ENCODE measurements at regions not wholly inside any gene's neighbourhood (a gene's known extent, or its start where the extent isn't known, plus 50 kb on each side); places are given as distances from the start of the nearest gene placed in this dataset.

DNA sequence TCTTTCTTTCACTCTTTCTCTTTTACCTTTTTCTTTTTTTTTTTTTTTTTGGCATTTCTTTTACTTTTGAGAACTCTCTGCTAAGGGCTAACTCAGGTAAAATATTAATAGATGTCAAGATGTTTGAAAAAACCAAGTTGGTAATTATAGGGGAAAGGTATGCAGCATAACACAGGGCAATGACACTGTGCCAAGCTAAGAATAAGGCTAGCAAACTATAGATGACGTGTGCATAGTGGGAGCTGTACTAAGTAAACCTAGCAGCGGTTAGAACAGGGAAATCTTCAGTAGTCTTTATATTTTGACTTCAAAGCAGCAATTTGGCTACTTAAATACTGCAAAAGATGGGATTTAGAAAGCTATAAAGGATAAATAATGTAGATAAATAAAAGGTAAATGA lies 415.4 kb upstream of the RGPD4 start:
- no peak for TF ChIP-seq CTCF (IDR thresholded peaks at IDR 0.05; ENCODE audit: poor library complexity)
- TF ChIP-seq EZH2phosphoT487 (IDR thresholded peaks at IDR 0.05; ENCODE audit: low read depth, severe bottlenecking, unreplicated experiment) = no peak
- no peak for TF ChIP-seq EZH2 (IDR thresholded peaks at IDR 0.05; ENCODE audit: borderline replicate concordance)

Measured in hepatocyte (in vitro differentiated cells).